ENCODE measurements at regions not wholly inside any gene's neighbourhood (a gene's known extent, or its start where the extent isn't known, plus 50 kb on each side); places are given as distances from the start of the nearest gene placed in this dataset.

GRCh38 chr2:126963390-126963789, 64.7 kb downstream of the TEX51 start:
- ChIA-PET POLR2A (no interaction called here), CTCF (no interaction called here)
- H3K36me3 ChIP-seq (ENCODE audit: insufficient read depth, low read length), result no peaks in the 10 kb centered on the region
- no peak overlapping the region for H3K4me3 Mint-ChIP-seq
- H3K27me3 ChIP-seq (ENCODE audit: control insufficient read depth in 1 of 2, insufficient read depth in 2 of 2, low read length in 2 of 2), result peaks cover 8 to 10% of the 10 kb centered on the region in 2 experiments
- H3K4me3 ChIP-seq (ENCODE audit: low read length), result no peak overlapping the region
- no peaks in the 10 kb centered on the region for H3K4me1 ChIP-seq (ENCODE audit: insufficient read depth, low read length)
- no peak for ATAC-seq (ENCODE audit: poor library complexity)
- H3K27ac Mint-ChIP-seq, result no peak overlapping the region
- peaks cover 0 to 6% of the 10 kb centered on the region in 2 experiments for H3K9me3 ChIP-seq (ENCODE audit: control insufficient read depth in 1 of 2, insufficient read depth in 1 of 2, low read length in 2 of 2)
- intact Hi-C loops (cut with DNase I, micrococcal nuclease), result no loop called here
- H3K36me3 Mint-ChIP-seq (ENCODE audit: low read depth), result no peaks in the 10 kb centered on the region
- H3K27ac ChIP-seq (ENCODE audit: low read depth in 1 of 2, low read length in 2 of 2), result no peak overlapping the region
- H3K4me1 Mint-ChIP-seq (ENCODE audit: low read depth), result no peaks in the 10 kb centered on the region
- no peaks in the 10 kb centered on the region for H3K9me3 Mint-ChIP-seq
- no peak for TF ChIP-seq CTCF (IDR thresholded peaks at IDR 0.05)
- peaks cover 67% of the 10 kb centered on the region for H3K27me3 Mint-ChIP-seq
- no peak for DNase-seq

- Mint-ChIP-seq H3K27ac (no peak overlapping the region), H3K27me3 (peaks cover 73% of the 10 kb centered on the region), H3K36me3 (ENCODE audit: low read depth) (no peaks in the 10 kb centered on the region), H3K4me3 (no peak overlapping the region), H3K4me1 (ENCODE audit: low read depth) (no peaks in the 10 kb centered on the region), H3K9me3 (no peaks in the 10 kb centered on the region)
- Histone ChIP-seq H3K27ac (ENCODE audit: low read depth in 1 of 2, low read length in 2 of 2) (no peak overlapping the region), H3K36me3 (ENCODE audit: insufficient read depth, low read length) (no peaks in the 10 kb centered on the region), H3K4me3 (ENCODE audit: low read length) (no peak overlapping the region), H3K9me3 (ENCODE audit: control insufficient read depth in 1 of 2, insufficient read depth in 1 of 2, low read length in 2 of 2) (peaks cover 0 to 10% of the 10 kb centered on the region in 2 experiments), H3K27me3 (ENCODE audit: control insufficient read depth in 1 of 2, insufficient read depth in 2 of 2, low read length in 2 of 2) (peaks cover 19 to 33% of the 10 kb centered on the region in 2 experiments), H3K4me1 (ENCODE audit: insufficient read depth, low read length) (peaks cover 6% of the 10 kb centered on the region)
- TF ChIP-seq CTCF (IDR thresholded peaks at IDR 0.05), result no peak
- no peak for ATAC-seq (ENCODE audit: poor library complexity)
- ChIA-PET POLR2A (no interaction called here), CTCF (no interaction called here)
- intact Hi-C loops (cut with DNase I, micrococcal nuclease), result no loop called here
- no peak for DNase-seq
These were observed 67.9 kb downstream of the TEX51 start for GRCh38 chr2:126966601-126967000.

- no peaks in the 10 kb centered on the region for H3K9me3 Mint-ChIP-seq
- ATAC-seq (ENCODE audit: poor library complexity), result no peak
- no peaks in the 10 kb centered on the region for H3K36me3 Mint-ChIP-seq (ENCODE audit: low read depth)
- H3K4me3 Mint-ChIP-seq, result no peak overlapping the region
- peaks cover 0 to 12% of the 10 kb centered on the region in 2 experiments for H3K9me3 ChIP-seq (ENCODE audit: control insufficient read depth in 1 of 2, insufficient read depth in 1 of 2, low read length in 2 of 2)
- no peak for DNase-seq
- no peaks in the 10 kb centered on the region for H3K36me3 ChIP-seq (ENCODE audit: insufficient read depth, low read length)
- H3K27ac ChIP-seq (ENCODE audit: low read depth in 1 of 2, low read length in 2 of 2), result no peak overlapping the region
- intact Hi-C loops (cut with DNase I, micrococcal nuclease), result loop anchor here in 1 of 2 experiments (5.0 to 10.0 kb wide), 2 partner anchors 366 to 448 kb away; no protein-coding TSS in a partner anchor
- H3K27me3 ChIP-seq (ENCODE audit: control insufficient read depth in 1 of 2, insufficient read depth in 2 of 2, low read length in 2 of 2), result peaks cover 22 to 55% of the 10 kb centered on the region in 2 experiments
- H3K4me1 Mint-ChIP-seq (ENCODE audit: low read depth), result no peaks in the 10 kb centered on the region
- CTCF ChIA-PET, result no interaction called here
- TF ChIP-seq CTCF (IDR thresholded peaks at IDR 0.05), result no peak
- H3K27me3 Mint-ChIP-seq, result peaks cover 64% of the 10 kb centered on the region
- H3K4me3 ChIP-seq (ENCODE audit: low read length), result no peak overlapping the region
- peaks cover 14% of the 10 kb centered on the region for H3K4me1 ChIP-seq (ENCODE audit: insufficient read depth, low read length)
- POLR2A ChIA-PET, result no interaction called here
- H3K27ac Mint-ChIP-seq, result no peak overlapping the region
These were observed 71.9 kb downstream of the TEX51 start for GRCh38 chr2:126970583-126970982.
